ENCODE measurements at regions not wholly inside any gene's neighbourhood (a gene's known extent, or its start where the extent isn't known, plus 50 kb on each side); places are given as distances from the start of the nearest gene placed in this dataset.

GRCh38 chr9:89756891-89757537 is 152.2 kb downstream of the GADD45G start:
- BruUV-seq (replicated peaks): no TSS peak
- TF ChIP-seq EZH2 (IDR thresholded peaks at IDR 0.05; ENCODE audit: borderline replicate concordance, low read depth, low read length, poor library complexity, severe bottlenecking): no peak
- no peaks in the 10 kb centered on the region for H3K9me3 ChIP-seq (ENCODE audit: low read depth, low read length, poor library complexity, severe bottlenecking)
- ChIA-PET POLR2A (ENCODE audit: low non-redundant PET) (no interaction called here), CTCF (no interaction called here)
- no peaks in the 10 kb centered on the region for H3K36me3 ChIP-seq (ENCODE audit: insufficient read depth, low read length, poor library complexity, severe bottlenecking)
- H3K4me3 ChIP-seq (ENCODE audit: low read depth, low read length, poor library complexity, severe bottlenecking): no peak overlapping the region
- no peaks in the 10 kb centered on the region for H3K4me1 ChIP-seq (ENCODE audit: insufficient read depth, low read length, poor library complexity, severe bottlenecking)
- intact Hi-C loops (cut with micrococcal nuclease; ENCODE audit: unreplicated experiment): no loop called here
- no peaks in the 10 kb centered on the region for H3K27me3 ChIP-seq (replicated peaks; ENCODE audit: insufficient read depth, low read depth, low read length, poor library complexity)
- H3K27ac ChIP-seq (ENCODE audit: low read depth, low read length, poor library complexity, severe bottlenecking): no peak overlapping the region
- no peak for DNase-seq (ENCODE audit: low spot score)

- no peak for DNase-seq (ENCODE audit: low spot score)
- no peak overlapping the region for H3K4me3 ChIP-seq (ENCODE audit: low read depth, low read length, poor library complexity, severe bottlenecking)
- CTCF ChIA-PET: no interaction called here
- no peaks in the 10 kb centered on the region for H3K9me3 ChIP-seq (ENCODE audit: low read depth, low read length, poor library complexity, severe bottlenecking)
- H3K27me3 ChIP-seq (replicated peaks; ENCODE audit: insufficient read depth, low read depth, low read length, poor library complexity): no peaks in the 10 kb centered on the region
- BruUV-seq (replicated peaks): no TSS peak
- H3K36me3 ChIP-seq (ENCODE audit: insufficient read depth, low read length, poor library complexity, severe bottlenecking): no peaks in the 10 kb centered on the region
- POLR2A ChIA-PET (ENCODE audit: low non-redundant PET): no interaction called here
- H3K27ac ChIP-seq (ENCODE audit: low read depth, low read length, poor library complexity, severe bottlenecking): no peak overlapping the region
- intact Hi-C loops (cut with micrococcal nuclease; ENCODE audit: unreplicated experiment): no loop called here
- H3K4me1 ChIP-seq (ENCODE audit: insufficient read depth, low read length, poor library complexity, severe bottlenecking): no peaks in the 10 kb centered on the region
- no peak for TF ChIP-seq CTCF (conservative IDR thresholded peaks at IDR 0.05; ENCODE audit: low read depth, low read length)
- no peak for TF ChIP-seq EZH2 (IDR thresholded peaks at IDR 0.05; ENCODE audit: borderline replicate concordance, low read depth, low read length, poor library complexity, severe bottlenecking)
Observed at GRCh38 chr9:89757776-89758528, 153.1 kb downstream of the GADD45G start.

GRCh38 chr9:89759572-89759971 is 154.8 kb downstream of the GADD45G start:
- H3K4me1 ChIP-seq (ENCODE audit: insufficient read depth, low read length, poor library complexity, severe bottlenecking): no peaks in the 10 kb centered on the region
- intact Hi-C loops (cut with micrococcal nuclease; ENCODE audit: unreplicated experiment): no loop called here
- H3K4me3 ChIP-seq (ENCODE audit: low read depth, low read length, poor library complexity, severe bottlenecking): no peak overlapping the region
- BruUV-seq (replicated peaks): no TSS peak
- TF ChIP-seq EZH2 (IDR thresholded peaks at IDR 0.05; ENCODE audit: borderline replicate concordance, low read depth, low read length, poor library complexity, severe bottlenecking) (no peak), CTCF (conservative IDR thresholded peaks at IDR 0.05; ENCODE audit: low read depth, low read length) (no peak)
- H3K9me3 ChIP-seq (ENCODE audit: low read depth, low read length, poor library complexity, severe bottlenecking): no peaks in the 10 kb centered on the region
- ChIA-PET CTCF (no interaction called here), POLR2A (ENCODE audit: low non-redundant PET) (no interaction called here)
- no peaks in the 10 kb centered on the region for H3K27me3 ChIP-seq (replicated peaks; ENCODE audit: insufficient read depth, low read depth, low read length, poor library complexity)
- DNase-seq (ENCODE audit: low spot score): no peak
- H3K36me3 ChIP-seq (ENCODE audit: insufficient read depth, low read length, poor library complexity, severe bottlenecking): no peaks in the 10 kb centered on the region
- H3K27ac ChIP-seq (ENCODE audit: low read depth, low read length, poor library complexity, severe bottlenecking): no peak overlapping the region
